PC-3 (cell line): ENCODE measurements at regions not wholly inside any gene's neighbourhood (a gene's known extent, or its start where the extent isn't known, plus 50 kb on each side); places are given as distances from the start of the nearest gene placed in this dataset.

Experiments used
- ATAC-seq: fragments of 200-7000 bp; cut with Tn5 transposase; 2 replicates; pipeline ENCODE4 v1.9.1; 2020; ENCODE audit warnings: mild to moderate bottlenecking, moderate library complexity
- BruUV-seq: library from RNA; stranded (reverse); fragments of 400-500 nt; replicated peaks from 2 replicates; lab custom pipeline; 2021; lab: Mats Ljungman, UMichigan
- CTCF ChIA-PET: fragments of 300-600 bp; sonication (Branson Sonifier 250); formaldehyde crosslinking; loops from one replicate; lab custom pipeline; 2022; ENCODE audit warnings: antibody characterized with exemption; lab: Charles Lee
- POLR2A ChIA-PET: fragments of 300-600 bp; sonication (Branson Sonifier 250); formaldehyde crosslinking; loops from one replicate; lab custom pipeline; 2022; ENCODE audit warnings: antibody characterized with exemption; ENCODE audit not compliant: unreplicated experiment; lab: Charles Lee
- DNase-seq: peaks from one replicate; pipeline ENCODE4 v3.0.0-alpha.2; 2015
- H2AFZ ChIP-seq: fragments of 300-600 bp; sonication (generic); 2 replicates; pipeline ENCODE4 v1.6.0; 2016; ENCODE audit warnings: antibody characterized with exemption, low read length
- H3F3A ChIP-seq: fragments of 300-600 bp; sonication (generic); one replicate; pipeline ENCODE4 v1.6.0; 2017; ENCODE audit warnings: antibody characterized with exemption, low read length, control low read depth, mild to moderate bottlenecking; ENCODE audit not compliant: unreplicated experiment
- H3K27ac ChIP-seq: fragments of 300-600 bp; sonication (generic); 2 replicates; pipeline ENCODE4 v1.5.1; 2016; ENCODE audit warnings: mild to moderate bottlenecking, low read length
- H3K27me3 ChIP-seq: fragments of 300-600 bp; sonication (generic); 2 replicates; pipeline ENCODE4 v1.6.1; 2016; ENCODE audit warnings: low read length, mixed read lengths
- H3K36me3 ChIP-seq: fragments of 300-600 bp; sonication (generic); 2 replicates; pipeline ENCODE4 v1.6.1; 2016; ENCODE audit warnings: low read depth, mixed run types, low read length, mixed read lengths
- H3K4me1 ChIP-seq: fragments of 300-600 bp; sonication (generic); 2 replicates; pipeline ENCODE4 v1.5.1; 2016; ENCODE audit warnings: low read length; ENCODE audit not compliant: insufficient read depth
- H3K4me2 ChIP-seq: fragments of 300-600 bp; sonication (generic); 2 replicates; pipeline ENCODE4 v1.6.0; 2016; ENCODE audit warnings: low read length
- H3K4me3 ChIP-seq: fragments of 300-600 bp; sonication (generic); 2 replicates; pipeline ENCODE4 v1.5.1; 2016; ENCODE audit warnings: mild to moderate bottlenecking, low read length, mixed read lengths
- H3K79me2 ChIP-seq: fragments of 300-600 bp; sonication (generic); 2 replicates; pipeline ENCODE4 v1.6.1; 2017; ENCODE audit warnings: low read length, mixed read lengths
- H3K9ac ChIP-seq: fragments of 300-600 bp; sonication (generic); 2 replicates; pipeline ENCODE4 v1.6.0; 2016; ENCODE audit warnings: mild to moderate bottlenecking, low read length
- H3K9me2 ChIP-seq: fragments of 300-600 bp; sonication (generic); replicated peaks from 2 replicates; pipeline ENCODE4 v1.6.1; 2016; ENCODE audit warnings: mixed run types, low read length, mixed read lengths
- H3K9me3 ChIP-seq: fragments of 300-600 bp; sonication (generic); 2 replicates; pipeline ENCODE4 v1.6.1; 2016; ENCODE audit warnings: low read length, mixed read lengths
- H4K20me1 ChIP-seq: fragments of 300-600 bp; sonication (generic); 2 replicates; pipeline ENCODE4 v1.6.1; 2016; ENCODE audit warnings: low read length, mixed read lengths
- CTCF ChIP-seq: fragments of 300-600 bp; sonication (generic); conservative IDR thresholded peaks from 2 replicates; pipeline ENCODE4 v1.5.1; 2017; ENCODE audit warnings: antibody characterized with exemption, low read depth, mild to moderate bottlenecking, low read length
- EZH2 ChIP-seq: fragments of 300-600 bp; sonication (generic); IDR thresholded peaks from one replicate; pipeline ENCODE4 v1.6.1; 2017; ENCODE audit warnings: antibody characterized with exemption, mild to moderate bottlenecking, low read length; ENCODE audit not compliant: unreplicated experiment
- EZH2phosphoT487 ChIP-seq: fragments of 300-600 bp; sonication (generic); IDR thresholded peaks from 2 replicates; pipeline ENCODE4 v1.6.1; 2018; ENCODE audit warnings: mild to moderate bottlenecking, antibody characterized with exemption, low read length, borderline replicate concordance
- intact Hi-C: fragments of 100-400 bp; cut with micrococcal nuclease; formaldehyde crosslinking; loops from 2 replicates; pipeline ENCODE4 v1.9.0; 2023

DNA sequence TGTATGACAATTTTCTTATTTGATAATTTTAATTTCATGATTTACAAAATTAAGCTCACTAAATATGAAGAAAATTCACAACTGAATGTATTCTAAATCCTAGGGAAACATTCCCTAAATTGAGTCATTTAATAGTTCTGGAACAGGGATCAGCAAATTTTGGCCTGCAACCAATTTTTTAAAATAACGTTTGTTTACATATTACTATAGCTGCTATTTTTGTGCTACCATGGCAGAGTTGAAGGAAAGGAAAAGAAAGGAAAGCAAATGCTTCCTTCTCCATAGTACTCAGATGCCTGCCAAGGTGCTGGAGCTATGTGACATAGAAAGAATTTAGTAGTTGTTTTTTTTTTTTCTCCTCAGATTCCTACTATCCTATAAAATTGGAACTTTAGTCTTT lies 1307.7 kb upstream of the LRRTM3 start:
- no peaks in the 10 kb centered on the region for H3F3A ChIP-seq
- ATAC-seq: peak; percentile 80
- H2AFZ ChIP-seq: no peak overlapping the region
- intact Hi-C loops: loop anchor here (2.0 kb wide), 1 partner anchor 883 kb away; no protein-coding TSS in a partner anchor
- H3K4me2 ChIP-seq: no peak overlapping the region
- no peaks in the 10 kb centered on the region for H4K20me1 ChIP-seq
- TF ChIP-seq CTCF: no peak
- TF ChIP-seq EZH2phosphoT487: no peak
- no peak for TF ChIP-seq EZH2
- peaks cover 21% of the 10 kb centered on the region for H3K9me3 ChIP-seq
- CTCF ChIA-PET: no interaction called here
- H3K27ac ChIP-seq: no peak overlapping the region
- no peaks in the 10 kb centered on the region for H3K27me3 ChIP-seq
- DNase-seq: peak; percentile 68
- H3K9me2 ChIP-seq: no peaks in the 10 kb centered on the region
- H3K9ac ChIP-seq: no peak overlapping the region
- no TSS peak for BruUV-seq
- POLR2A ChIA-PET: interaction anchor here (0.6 kb wide), 1 partner anchor 304 kb away, joined by 5 read pairs; no protein-coding TSS in a partner anchor
- H3K4me1 ChIP-seq: peaks cover 3% of the 10 kb centered on the region; the same call in 1 of the 2 replicates
- H3K79me2 ChIP-seq: no peaks in the 10 kb centered on the region
- H3K36me3 ChIP-seq: peaks cover 25% of the 10 kb centered on the region
- H3K4me3 ChIP-seq: no peak overlapping the region

DNA sequence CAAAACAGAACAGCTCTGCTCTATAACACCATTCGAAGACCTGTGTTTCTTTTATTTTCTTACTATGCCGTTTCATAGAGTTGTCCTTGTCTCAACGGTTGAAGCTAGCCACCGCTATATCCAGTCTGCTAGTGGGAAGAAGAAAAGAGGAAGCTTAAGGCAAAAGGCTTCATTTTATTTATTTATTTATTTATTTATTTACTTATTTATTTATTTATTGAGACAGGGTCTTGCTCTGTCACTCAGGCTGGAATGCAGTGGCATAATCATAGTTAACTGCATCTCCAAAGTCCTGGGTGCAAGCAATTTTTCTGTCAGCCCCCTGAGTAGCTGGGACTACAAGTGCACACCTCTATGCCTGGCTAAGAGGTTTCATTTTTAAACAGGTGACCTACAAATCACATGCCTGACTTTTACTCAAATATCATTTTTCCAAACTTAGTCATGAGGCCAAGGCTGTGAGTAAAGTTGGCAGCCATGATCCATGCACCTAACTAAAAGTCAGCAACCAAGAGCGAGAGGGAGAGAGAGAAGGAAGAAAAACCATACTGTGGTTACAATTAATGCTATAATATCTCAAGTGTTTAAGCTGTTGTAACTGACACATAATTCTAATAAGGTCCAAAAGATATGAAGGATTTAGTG lies 1305.3 kb upstream of the LRRTM3 start:
- TF ChIP-seq CTCF (no peak), EZH2phosphoT487 (no peak), EZH2 (no peak)
- CTCF ChIA-PET: no interaction called here
- DNase-seq (peak; percentile 51), ATAC-seq (no peak)
- Histone ChIP-seq H4K20me1 (no peaks in the 10 kb centered on the region), H3K9ac (no peak overlapping the region), H3K27me3 (no peaks in the 10 kb centered on the region), H3K9me2 (no peaks in the 10 kb centered on the region), H3K9me3 (0 out of 2 replicates have a peak, but pooled peaks cover 6% of the 10 kb centered on the region), H3K27ac (no peak overlapping the region), H2AFZ (no peak overlapping the region), H3K36me3 (peaks cover 10% of the 10 kb centered on the region), H3K4me2 (no peak overlapping the region), H3F3A (no peaks in the 10 kb centered on the region), H3K4me1 (peaks cover 3% of the 10 kb centered on the region; the same call in 1 of the 2 replicates), H3K4me3 (no peak overlapping the region), H3K79me2 (no peaks in the 10 kb centered on the region)
- POLR2A ChIA-PET: no interaction called here
- intact Hi-C loops: loop anchor here (5.0 kb wide), 1 partner anchor 132 kb away; no protein-coding TSS in a partner anchor
- BruUV-seq: no TSS peak

DNA sequence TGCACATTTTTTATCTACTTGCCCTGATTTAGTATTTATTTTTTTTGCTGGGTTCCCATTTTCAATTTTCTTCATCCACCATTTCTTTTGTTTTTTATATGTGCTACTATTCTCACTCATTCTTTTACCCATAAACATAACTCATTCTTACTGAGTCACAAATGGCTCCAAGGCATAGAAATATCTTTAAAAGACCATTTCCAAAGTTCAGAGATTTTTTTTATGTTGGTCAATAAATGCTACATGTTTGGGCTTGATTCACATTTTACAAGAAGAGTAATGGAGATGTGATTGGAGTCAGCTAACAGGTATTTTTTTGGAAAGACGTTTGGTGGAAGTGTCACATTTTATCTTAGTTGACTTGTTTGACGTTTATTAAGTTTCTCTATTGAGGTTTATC lies 1303.2 kb upstream of the LRRTM3 start:
- ATAC-seq: no peak
- intact Hi-C loops: loop anchor here (5.0 kb wide), 1 partner anchor 130 kb away; no protein-coding TSS in a partner anchor
- ChIA-PET CTCF (no interaction called here), POLR2A (no interaction called here)
- no peaks in the 10 kb centered on the region for H3K27me3 ChIP-seq
- H3K79me2 ChIP-seq: no peaks in the 10 kb centered on the region
- no peak for TF ChIP-seq EZH2
- no peak for TF ChIP-seq EZH2phosphoT487
- TF ChIP-seq CTCF: no peak
- H3K4me1 ChIP-seq: peaks cover 3% of the 10 kb centered on the region; the same call in 1 of the 2 replicates
- no peak overlapping the region for H3K27ac ChIP-seq
- H3K4me3 ChIP-seq: no peak overlapping the region
- BruUV-seq: no TSS peak
- H3K9ac ChIP-seq: no peak overlapping the region
- no peak overlapping the region for H2AFZ ChIP-seq
- no peaks in the 10 kb centered on the region for H4K20me1 ChIP-seq
- no peak overlapping the region for H3K4me2 ChIP-seq
- H3F3A ChIP-seq: no peaks in the 10 kb centered on the region
- H3K9me2 ChIP-seq: no peaks in the 10 kb centered on the region
- no peaks in the 10 kb centered on the region for H3K36me3 ChIP-seq
- DNase-seq: peak; percentile 40
- H3K9me3 ChIP-seq: no peaks in the 10 kb centered on the region
